ENCODE measurements at regions not wholly inside any gene's neighbourhood (a gene's known extent, or its start where the extent isn't known, plus 50 kb on each side); places are given as distances from the start of the nearest gene placed in this dataset.

GRCh38 chr18:22830511-22830910 lies 102.6 kb upstream of the RBBP8 start:
- TF ChIP-seq POLR2AphosphoS5 (IDR thresholded peaks at IDR 0.05) (no peak), EZH2 (IDR thresholded peaks at IDR 0.05; ENCODE audit: borderline replicate concordance, insufficient read depth, low read length, poor library complexity, severe bottlenecking) (no peak), RAD21 (conservative IDR thresholded peaks at IDR 0.05) (no peak), TAF1 (IDR thresholded peaks at IDR 0.05; ENCODE audit: low read depth) (no peak), SMC3 (conservative IDR thresholded peaks at IDR 0.05; ENCODE audit: poor library complexity) (no peak), MXI1 (conservative IDR thresholded peaks at IDR 0.05; ENCODE audit: poor library complexity, severe bottlenecking) (no peak), EP300 (conservative IDR thresholded peaks at IDR 0.05; ENCODE audit: poor library complexity, severe bottlenecking) (no peak)
- TF ChIP-seq, protein P1, sequence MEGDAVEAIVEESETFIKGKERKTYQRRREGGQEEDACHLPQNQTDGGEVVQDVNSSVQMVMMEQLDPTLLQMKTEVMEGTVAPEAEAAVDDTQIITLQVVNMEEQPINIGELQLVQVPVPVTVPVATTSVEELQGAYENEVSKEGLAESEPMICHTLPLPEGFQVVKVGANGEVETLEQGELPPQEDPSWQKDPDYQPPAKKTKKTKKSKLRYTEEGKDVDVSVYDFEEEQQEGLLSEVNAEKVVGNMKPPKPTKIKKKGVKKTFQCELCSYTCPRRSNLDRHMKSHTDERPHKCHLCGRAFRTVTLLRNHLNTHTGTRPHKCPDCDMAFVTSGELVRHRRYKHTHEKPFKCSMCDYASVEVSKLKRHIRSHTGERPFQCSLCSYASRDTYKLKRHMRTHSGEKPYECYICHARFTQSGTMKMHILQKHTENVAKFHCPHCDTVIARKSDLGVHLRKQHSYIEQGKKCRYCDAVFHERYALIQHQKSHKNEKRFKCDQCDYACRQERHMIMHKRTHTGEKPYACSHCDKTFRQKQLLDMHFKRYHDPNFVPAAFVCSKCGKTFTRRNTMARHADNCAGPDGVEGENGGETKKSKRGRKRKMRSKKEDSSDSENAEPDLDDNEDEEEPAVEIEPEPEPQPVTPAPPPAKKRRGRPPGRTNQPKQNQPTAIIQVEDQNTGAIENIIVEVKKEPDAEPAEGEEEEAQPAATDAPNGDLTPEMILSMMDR (IDR thresholded peaks at IDR 0.05; ENCODE audit: poor library complexity, severe bottlenecking): no peak
- TF ChIP-seq, protein P2, sequence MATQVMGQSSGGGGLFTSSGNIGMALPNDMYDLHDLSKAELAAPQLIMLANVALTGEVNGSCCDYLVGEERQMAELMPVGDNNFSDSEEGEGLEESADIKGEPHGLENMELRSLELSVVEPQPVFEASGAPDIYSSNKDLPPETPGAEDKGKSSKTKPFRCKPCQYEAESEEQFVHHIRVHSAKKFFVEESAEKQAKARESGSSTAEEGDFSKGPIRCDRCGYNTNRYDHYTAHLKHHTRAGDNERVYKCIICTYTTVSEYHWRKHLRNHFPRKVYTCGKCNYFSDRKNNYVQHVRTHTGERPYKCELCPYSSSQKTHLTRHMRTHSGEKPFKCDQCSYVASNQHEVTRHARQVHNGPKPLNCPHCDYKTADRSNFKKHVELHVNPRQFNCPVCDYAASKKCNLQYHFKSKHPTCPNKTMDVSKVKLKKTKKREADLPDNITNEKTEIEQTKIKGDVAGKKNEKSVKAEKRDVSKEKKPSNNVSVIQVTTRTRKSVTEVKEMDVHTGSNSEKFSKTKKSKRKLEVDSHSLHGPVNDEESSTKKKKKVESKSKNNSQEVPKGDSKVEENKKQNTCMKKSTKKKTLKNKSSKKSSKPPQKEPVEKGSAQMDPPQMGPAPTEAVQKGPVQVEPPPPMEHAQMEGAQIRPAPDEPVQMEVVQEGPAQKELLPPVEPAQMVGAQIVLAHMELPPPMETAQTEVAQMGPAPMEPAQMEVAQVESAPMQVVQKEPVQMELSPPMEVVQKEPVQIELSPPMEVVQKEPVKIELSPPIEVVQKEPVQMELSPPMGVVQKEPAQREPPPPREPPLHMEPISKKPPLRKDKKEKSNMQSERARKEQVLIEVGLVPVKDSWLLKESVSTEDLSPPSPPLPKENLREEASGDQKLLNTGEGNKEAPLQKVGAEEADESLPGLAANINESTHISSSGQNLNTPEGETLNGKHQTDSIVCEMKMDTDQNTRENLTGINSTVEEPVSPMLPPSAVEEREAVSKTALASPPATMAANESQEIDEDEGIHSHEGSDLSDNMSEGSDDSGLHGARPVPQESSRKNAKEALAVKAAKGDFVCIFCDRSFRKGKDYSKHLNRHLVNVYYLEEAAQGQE (IDR thresholded peaks at IDR 0.05; ENCODE audit: borderline replicate concordance): no peak

Measured in neural cell (in vitro differentiated cells).